GM12891 (cell line): ENCODE measurements at regions not wholly inside any gene's neighbourhood (a gene's known extent, or its start where the extent isn't known, plus 50 kb on each side); places are given as distances from the start of the nearest gene placed in this dataset.

Experiments
- PAX5 ChIP-seq: IDR thresholded peaks from 2 replicates; pipeline ENCODE4 v1.6.1; 2011; ENCODE audit warnings: low read length, moderate library complexity, mild to moderate bottlenecking; ENCODE audit not compliant: insufficient read depth, severe bottlenecking
- POLR2A ChIP-seq: IDR thresholded peaks from 2 replicates; pipeline ENCODE4 v1.6.1; 2011; ENCODE audit warnings: low read depth, low read length, control low read depth
- POLR2AphosphoS5 ChIP-seq: IDR thresholded peaks from 2 replicates; pipeline ENCODE4 v1.6.1; 2011; ENCODE audit warnings: low read depth, low read length, control low read depth
- TAF1 ChIP-seq: IDR thresholded peaks from 2 replicates; pipeline ENCODE4 v1.6.1; 2011; ENCODE audit warnings: low read depth, low read length, control low read depth

GRCh38 chr4:106495476-106495875 lies 126.9 kb upstream of the GIMD1 start:
- TF ChIP-seq POLR2AphosphoS5 (no peak), TAF1 (no peak), POLR2A (no peak), PAX5 (no peak)
